ENCODE measurements at regions not wholly inside any gene's neighbourhood (a gene's known extent, or its start where the extent isn't known, plus 50 kb on each side); places are given as distances from the start of the nearest gene placed in this dataset.

GRCh38 chr7:38052786-38053185, 125.3 kb upstream of the STARD3NL start:
- H3K36me3 Mint-ChIP-seq (ENCODE audit: insufficient read depth) = no peaks in the 10 kb centered on the region
- H3K4me1 Mint-ChIP-seq (ENCODE audit: low read depth) = no peaks in the 10 kb centered on the region
- H3K27me3 Mint-ChIP-seq (ENCODE audit: low read depth) = peaks cover 14% of the 10 kb centered on the region
- H3K4me3 Mint-ChIP-seq = no peak overlapping the region
- DNase-seq (no peak), ATAC-seq (no peak)
- H3K9me3 Mint-ChIP-seq = peaks cover 11% of the 10 kb centered on the region

DNA sequence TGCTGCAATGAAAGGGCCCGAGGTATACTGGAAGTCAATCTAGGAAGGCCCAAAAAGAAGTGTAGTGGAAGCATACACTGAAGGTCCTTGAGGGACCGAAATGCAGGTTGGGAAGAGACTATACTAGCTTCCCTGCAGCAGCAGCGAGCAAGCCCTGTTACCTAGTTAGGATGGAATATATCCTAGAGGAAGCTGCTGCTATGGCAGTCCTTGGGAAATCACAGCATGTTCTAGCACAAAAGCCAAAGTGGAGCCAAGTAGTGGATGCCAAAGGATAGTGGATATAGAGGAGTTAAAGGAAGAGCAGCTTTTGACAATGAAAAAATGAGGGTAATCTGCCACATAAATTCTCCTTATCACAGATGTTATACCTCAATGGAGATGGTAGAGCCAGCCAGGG, 123.8 kb upstream of the STARD3NL start:
- Mint-ChIP-seq H3K27me3 (ENCODE audit: low read depth) (peaks cover 14% of the 10 kb centered on the region), H3K4me3 (no peak overlapping the region), H3K36me3 (ENCODE audit: insufficient read depth) (no peaks in the 10 kb centered on the region), H3K9me3 (peaks cover 2% of the 10 kb centered on the region), H3K4me1 (ENCODE audit: low read depth) (no peaks in the 10 kb centered on the region)
- no peak for DNase-seq
- ATAC-seq = no peak

DNA sequence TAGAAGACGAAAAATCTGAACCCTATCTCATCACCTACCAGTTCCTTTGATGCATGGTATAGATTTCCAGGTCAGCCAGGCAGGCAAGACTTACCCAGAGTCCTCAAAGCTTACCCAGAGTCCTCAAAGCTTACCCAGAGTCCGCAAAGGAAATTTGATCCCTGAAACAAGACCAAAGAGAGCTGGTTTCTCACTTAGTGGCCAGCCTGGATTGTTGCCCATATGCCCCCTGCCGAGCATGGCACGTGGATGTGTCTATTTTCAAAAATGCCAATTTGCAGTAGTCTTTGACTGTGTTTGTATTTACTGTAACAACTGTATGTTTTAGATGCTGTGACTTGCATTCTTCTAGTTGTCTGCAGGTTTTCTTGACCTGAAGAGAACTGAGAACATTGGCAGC, 120.2 kb upstream of the STARD3NL start:
- ATAC-seq (no peak), DNase-seq (no peak)
- H3K4me1 Mint-ChIP-seq (ENCODE audit: low read depth) = no peaks in the 10 kb centered on the region
- H3K4me3 Mint-ChIP-seq = no peak overlapping the region
- H3K9me3 Mint-ChIP-seq = no peaks in the 10 kb centered on the region
- peaks cover 7% of the 10 kb centered on the region for H3K27me3 Mint-ChIP-seq (ENCODE audit: low read depth)
- no peaks in the 10 kb centered on the region for H3K36me3 Mint-ChIP-seq (ENCODE audit: insufficient read depth)

- DNase-seq = no peak
- Mint-ChIP-seq H3K36me3 (ENCODE audit: insufficient read depth) (no peaks in the 10 kb centered on the region), H3K4me1 (ENCODE audit: low read depth) (no peaks in the 10 kb centered on the region), H3K4me3 (no peak overlapping the region), H3K9me3 (no peaks in the 10 kb centered on the region), H3K27me3 (ENCODE audit: low read depth) (peaks cover 13% of the 10 kb centered on the region)
- no peak for ATAC-seq
These were observed 117.9 kb upstream of the STARD3NL start for GRCh38 chr7:38060116-38060515.

DNA sequence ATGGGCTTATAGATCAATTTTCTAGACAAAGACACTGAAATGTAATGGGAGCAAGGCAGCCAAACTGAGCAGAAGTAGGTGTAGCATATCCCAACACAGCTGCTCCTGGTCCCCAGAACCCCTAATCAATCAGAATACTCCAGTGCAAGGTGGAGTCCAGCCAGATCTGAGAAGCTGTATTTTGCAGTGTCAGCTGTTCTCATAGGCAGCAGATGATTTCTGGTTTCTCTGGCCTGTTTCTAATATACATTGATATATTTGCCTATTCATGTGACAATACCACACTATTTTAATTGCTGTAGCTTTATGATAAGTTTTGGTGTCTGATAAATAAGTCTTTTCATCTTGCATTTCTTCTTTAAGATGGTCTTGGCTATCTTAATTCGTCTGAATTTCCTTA, 117.4 kb upstream of the STARD3NL start:
- Mint-ChIP-seq H3K4me1 (ENCODE audit: low read depth) (no peaks in the 10 kb centered on the region), H3K27me3 (ENCODE audit: low read depth) (peaks cover 10% of the 10 kb centered on the region), H3K36me3 (ENCODE audit: insufficient read depth) (no peaks in the 10 kb centered on the region), H3K9me3 (no peaks in the 10 kb centered on the region), H3K4me3 (no peak overlapping the region)
- ATAC-seq = no peak
- DNase-seq = no peak

GRCh38 chr7:38066391-38066790, 111.7 kb upstream of the STARD3NL start:
- Mint-ChIP-seq H3K36me3 (ENCODE audit: insufficient read depth) (no peaks in the 10 kb centered on the region), H3K9me3 (no peaks in the 10 kb centered on the region), H3K27me3 (ENCODE audit: low read depth) (peaks cover 20% of the 10 kb centered on the region), H3K4me3 (no peak overlapping the region), H3K4me1 (ENCODE audit: low read depth) (no peaks in the 10 kb centered on the region)
- no peak for ATAC-seq
- no peak for DNase-seq

DNA sequence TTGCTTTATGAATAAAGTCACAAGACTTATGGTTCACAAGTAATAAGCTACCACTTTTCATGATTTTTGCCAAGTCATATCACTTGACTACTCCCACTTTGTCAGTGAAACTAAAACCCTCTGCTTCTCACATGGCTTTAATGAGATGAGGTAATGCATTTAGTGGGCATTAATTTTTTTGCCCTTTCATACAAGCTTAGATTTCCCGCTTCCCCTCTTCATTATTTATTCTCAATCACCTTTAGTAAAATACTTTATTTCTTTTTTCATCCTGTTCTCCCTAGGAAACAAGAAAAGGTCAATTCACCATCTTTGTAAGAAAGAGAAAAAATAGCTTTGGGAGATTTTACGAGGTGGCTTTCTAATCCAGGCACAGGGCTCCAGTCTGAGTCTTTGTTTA, 109.6 kb upstream of the STARD3NL start:
- H3K36me3 Mint-ChIP-seq (ENCODE audit: insufficient read depth) = no peaks in the 10 kb centered on the region
- H3K4me1 Mint-ChIP-seq (ENCODE audit: low read depth) = no peaks in the 10 kb centered on the region
- H3K4me3 Mint-ChIP-seq = no peak overlapping the region
- ATAC-seq (no peak), DNase-seq (no peak)
- no peaks in the 10 kb centered on the region for H3K9me3 Mint-ChIP-seq
- peaks cover 13% of the 10 kb centered on the region for H3K27me3 Mint-ChIP-seq (ENCODE audit: low read depth)

DNA sequence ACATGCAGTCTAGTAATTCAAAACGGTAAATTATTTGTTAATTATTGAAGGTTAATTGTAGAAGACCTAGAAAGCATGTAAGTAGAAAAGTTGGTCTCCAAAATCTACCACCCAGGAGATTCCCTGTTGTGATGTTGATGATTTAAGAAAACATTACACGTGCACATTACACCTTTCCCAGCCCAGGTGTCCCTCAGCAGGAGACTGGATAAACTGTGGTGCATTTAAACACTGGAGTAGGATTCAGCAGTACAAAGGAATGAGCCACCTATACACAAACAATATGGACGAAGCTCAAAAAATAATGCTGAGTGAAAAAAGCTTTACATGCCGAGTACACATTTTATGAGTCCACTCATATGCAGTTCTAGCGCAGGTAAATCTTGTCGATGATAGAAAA, 109.0 kb upstream of the STARD3NL start:
- no peak for DNase-seq
- no peak for ATAC-seq
- no peaks in the 10 kb centered on the region for H3K9me3 Mint-ChIP-seq
- H3K4me1 Mint-ChIP-seq (ENCODE audit: low read depth) = no peaks in the 10 kb centered on the region
- no peaks in the 10 kb centered on the region for H3K36me3 Mint-ChIP-seq (ENCODE audit: insufficient read depth)
- no peak overlapping the region for H3K4me3 Mint-ChIP-seq
- H3K27me3 Mint-ChIP-seq (ENCODE audit: low read depth) = peaks cover 12% of the 10 kb centered on the region

- Mint-ChIP-seq H3K27me3 (ENCODE audit: low read depth) (peaks cover 18% of the 10 kb centered on the region), H3K9me3 (no peaks in the 10 kb centered on the region), H3K4me1 (ENCODE audit: low read depth) (no peaks in the 10 kb centered on the region), H3K36me3 (ENCODE audit: insufficient read depth) (no peaks in the 10 kb centered on the region), H3K4me3 (no peak overlapping the region)
- DNase-seq (no peak), ATAC-seq (no peak)
These were observed 107.3 kb upstream of the STARD3NL start for GRCh38 chr7:38070718-38071117.

- no peaks in the 10 kb centered on the region for H3K4me1 Mint-ChIP-seq (ENCODE audit: low read depth)
- H3K36me3 Mint-ChIP-seq (ENCODE audit: insufficient read depth) = no peaks in the 10 kb centered on the region
- peaks cover 4% of the 10 kb centered on the region for H3K9me3 Mint-ChIP-seq
- DNase-seq = no peak
- peaks cover 20% of the 10 kb centered on the region for H3K27me3 Mint-ChIP-seq (ENCODE audit: low read depth)
- no peak for ATAC-seq
- H3K4me3 Mint-ChIP-seq = no peak overlapping the region
These were observed 91.2 kb upstream of the STARD3NL start for GRCh38 chr7:38086857-38087256.

- Mint-ChIP-seq H3K27me3 (ENCODE audit: low read depth) (peaks cover 26% of the 10 kb centered on the region), H3K4me1 (ENCODE audit: low read depth) (no peaks in the 10 kb centered on the region), H3K36me3 (ENCODE audit: insufficient read depth) (no peaks in the 10 kb centered on the region), H3K4me3 (no peak overlapping the region), H3K9me3 (peaks cover 14% of the 10 kb centered on the region)
- no peak for DNase-seq
- no peak for ATAC-seq
These were observed 75.5 kb upstream of the STARD3NL start for GRCh38 chr7:38102507-38102906.

GRCh38 chr7:38105874-38106483, 72.1 kb upstream of the STARD3NL start:
- H3K27me3 Mint-ChIP-seq (ENCODE audit: low read depth) = peaks cover 26% of the 10 kb centered on the region
- H3K4me3 Mint-ChIP-seq = no peak overlapping the region
- H3K9me3 Mint-ChIP-seq = no peaks in the 10 kb centered on the region
- DNase-seq (no peak), ATAC-seq (peak; percentile 38 to 55)
- H3K4me1 Mint-ChIP-seq (ENCODE audit: low read depth) = no peaks in the 10 kb centered on the region
- H3K36me3 Mint-ChIP-seq (ENCODE audit: insufficient read depth) = no peaks in the 10 kb centered on the region

DNA sequence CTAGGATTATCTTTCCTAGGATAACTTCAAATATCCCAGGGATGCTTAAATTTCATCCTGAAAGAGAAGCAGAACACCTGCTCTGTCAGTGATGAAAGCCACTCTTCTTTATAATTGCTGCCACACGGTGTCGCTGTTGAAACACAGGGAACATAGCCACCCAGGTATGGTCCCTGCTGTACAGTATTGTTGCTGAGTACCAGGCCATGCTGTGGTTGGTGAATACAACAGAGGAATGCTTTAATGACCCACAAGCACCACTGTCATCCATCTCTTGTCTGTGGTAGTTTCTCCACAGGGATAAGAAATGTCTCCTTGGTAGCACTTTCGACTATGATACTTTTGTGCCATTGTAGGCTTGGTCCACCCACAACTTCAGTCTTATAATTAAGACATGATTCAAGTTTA, 70.6 kb upstream of the STARD3NL start:
- H3K9me3 Mint-ChIP-seq = no peaks in the 10 kb centered on the region
- no peaks in the 10 kb centered on the region for H3K36me3 Mint-ChIP-seq (ENCODE audit: insufficient read depth)
- no peaks in the 10 kb centered on the region for H3K4me1 Mint-ChIP-seq (ENCODE audit: low read depth)
- peaks cover 29% of the 10 kb centered on the region for H3K27me3 Mint-ChIP-seq (ENCODE audit: low read depth)
- DNase-seq = peak; percentile 61
- no peak overlapping the region for H3K4me3 Mint-ChIP-seq
- ATAC-seq = peak; percentile 67 to 78

DNA sequence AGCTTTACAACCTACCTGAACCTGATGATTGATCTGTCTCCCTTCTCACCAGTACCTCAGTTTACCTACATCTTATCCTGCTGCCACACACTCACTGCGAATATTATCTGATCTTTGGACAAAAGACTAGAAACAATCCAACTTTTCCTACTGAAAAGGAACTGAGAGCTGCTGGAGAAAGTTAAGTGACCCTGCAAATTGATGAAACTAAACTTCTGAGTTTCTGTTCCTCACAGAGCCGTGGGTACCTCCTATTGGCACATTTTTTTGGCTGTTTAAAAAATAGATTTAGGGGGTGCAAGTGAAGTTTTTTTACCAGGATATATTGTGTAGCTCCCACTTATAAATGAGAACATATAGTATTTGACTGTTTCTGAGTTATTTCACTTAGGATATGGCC, 66.0 kb upstream of the STARD3NL start:
- H3K4me1 Mint-ChIP-seq (ENCODE audit: low read depth) = no peaks in the 10 kb centered on the region
- no peak overlapping the region for H3K4me3 Mint-ChIP-seq
- H3K36me3 Mint-ChIP-seq (ENCODE audit: insufficient read depth) = no peaks in the 10 kb centered on the region
- no peaks in the 10 kb centered on the region for H3K9me3 Mint-ChIP-seq
- DNase-seq (no peak), ATAC-seq (no peak)
- peaks cover 29% of the 10 kb centered on the region for H3K27me3 Mint-ChIP-seq (ENCODE audit: low read depth)

DNA sequence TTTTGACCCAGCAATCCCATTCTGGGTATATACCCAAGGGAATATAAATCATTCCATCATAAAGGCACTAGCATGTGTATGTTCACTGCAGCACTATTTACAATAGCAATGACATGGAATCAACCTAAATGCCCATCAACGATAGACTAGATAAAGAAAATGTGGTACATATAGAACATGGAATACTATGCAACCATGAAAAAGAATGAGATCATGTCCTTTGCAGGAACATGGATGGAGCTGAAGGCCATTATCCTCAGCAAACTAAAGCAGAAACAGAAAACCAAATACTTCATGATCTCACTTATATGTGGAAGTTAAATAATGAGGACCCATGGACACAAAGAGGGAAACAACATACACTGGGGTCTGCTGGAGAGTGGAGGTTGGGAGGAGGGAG, 58.0 kb upstream of the STARD3NL start:
- H3K9me3 Mint-ChIP-seq = peaks cover 6% of the 10 kb centered on the region
- H3K4me3 Mint-ChIP-seq = no peak overlapping the region
- H3K4me1 Mint-ChIP-seq (ENCODE audit: low read depth) = no peaks in the 10 kb centered on the region
- ATAC-seq = no peak
- peaks cover 31% of the 10 kb centered on the region for H3K27me3 Mint-ChIP-seq (ENCODE audit: low read depth)
- DNase-seq = no peak
- H3K36me3 Mint-ChIP-seq (ENCODE audit: insufficient read depth) = no peaks in the 10 kb centered on the region

GRCh38 chr7:38122501-38122900, 55.5 kb upstream of the STARD3NL start:
- no peak for ATAC-seq
- H3K4me3 Mint-ChIP-seq = no peak overlapping the region
- DNase-seq = no peak
- H3K36me3 Mint-ChIP-seq (ENCODE audit: insufficient read depth) = no peaks in the 10 kb centered on the region
- peaks cover 6% of the 10 kb centered on the region for H3K9me3 Mint-ChIP-seq
- H3K27me3 Mint-ChIP-seq (ENCODE audit: low read depth) = peaks cover 15% of the 10 kb centered on the region
- no peaks in the 10 kb centered on the region for H3K4me1 Mint-ChIP-seq (ENCODE audit: low read depth)

All from activated T-cell treated with anti-CD3 and anti-CD28 coated beads, Interleukin-2, amount 50 U/mL, for 4 hours (primary cell).